Activated T-helper 9 cell treated with anti-CD3 and anti-CD28 coated beads, Interleukin-2, amount 50 U/mL, for 16 hours (primary cell): ENCODE measurements at regions not wholly inside any gene's neighbourhood (a gene's known extent, or its start where the extent isn't known, plus 50 kb on each side); places are given as distances from the start of the nearest gene placed in this dataset.
"Not testable (repeated sequence)": the region's sequence is repeated elsewhere in the genome, so short reads cannot be mapped to it uniquely, and the experiment has no call there.

ENCODE experiments used
- DNase-seq: peaks from one replicate; pipeline ENCODE4 v3.0.0-alpha.2; 2020; ENCODE audit warnings: low read depth

- not testable (repeated sequence) for DNase-seq
Measured at GRCh38 chr1:143778178-143778577, 193.6 kb downstream of the FAM72C start.

- not testable (repeated sequence) for DNase-seq
Measured at GRCh38 chr1:143764831-143765230, 207.0 kb downstream of the FAM72C start.

DNA sequence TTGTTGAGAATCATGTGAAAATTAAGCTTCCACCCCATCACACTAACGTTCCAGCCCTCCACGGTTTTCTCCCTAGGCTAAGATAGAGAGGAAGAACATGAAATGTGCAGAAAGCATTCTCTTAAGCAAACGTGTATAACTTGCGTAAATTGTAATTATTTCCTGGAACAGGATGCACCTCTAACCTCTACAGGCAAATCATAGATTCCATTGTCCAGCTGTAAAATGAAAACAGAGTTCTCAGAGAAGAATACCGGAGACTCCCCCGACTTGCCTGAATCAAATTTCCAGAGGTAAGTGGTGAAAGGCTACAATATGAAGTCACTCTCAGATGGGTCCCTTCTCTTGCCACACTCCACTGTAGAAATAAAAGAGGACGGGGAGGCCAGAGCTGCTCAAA, 211.4 kb downstream of the FAM72C start:
- not testable (repeated sequence) for DNase-seq

DNA sequence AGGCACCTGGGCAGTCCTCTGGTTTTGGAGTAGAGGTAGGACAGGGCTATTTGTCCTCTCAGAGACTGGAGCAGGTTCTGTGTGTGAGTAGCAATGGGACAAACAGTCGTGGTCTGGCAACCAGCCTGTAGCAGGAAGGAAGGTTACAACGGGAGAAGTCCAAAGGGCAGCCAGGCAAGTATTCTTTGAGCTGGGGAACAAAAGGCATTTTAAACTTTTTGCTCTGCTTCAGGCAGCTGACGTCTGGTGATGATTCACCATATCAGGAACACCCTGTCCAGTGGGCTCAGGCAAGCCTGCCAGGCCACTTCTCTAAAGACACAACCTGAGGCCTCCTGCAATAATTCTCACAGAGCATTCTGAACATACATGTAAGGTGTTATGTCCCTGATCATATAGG, 215.8 kb downstream of the FAM72C start:
- DNase-seq, result not testable (repeated sequence)

DNA sequence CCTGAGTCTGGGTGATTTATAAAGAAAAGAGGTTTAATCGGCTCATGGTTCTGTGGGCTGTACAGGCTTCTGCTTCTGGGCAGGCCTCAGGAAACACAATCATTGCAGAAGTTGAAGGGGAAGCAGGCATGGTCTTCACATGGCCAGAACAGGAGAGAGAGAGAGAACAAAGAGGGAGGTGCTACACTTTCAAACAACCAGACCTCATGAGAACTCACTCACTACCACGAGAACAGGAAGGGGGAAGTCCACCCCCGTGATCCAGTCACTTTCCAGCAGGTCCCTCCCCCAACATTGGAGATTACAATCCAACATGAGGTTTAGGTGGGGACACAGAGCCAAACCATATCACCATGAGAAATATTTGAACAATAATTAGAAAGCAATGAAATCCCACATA, 222.9 kb downstream of the FAM72C start:
- no peak for DNase-seq

DNA sequence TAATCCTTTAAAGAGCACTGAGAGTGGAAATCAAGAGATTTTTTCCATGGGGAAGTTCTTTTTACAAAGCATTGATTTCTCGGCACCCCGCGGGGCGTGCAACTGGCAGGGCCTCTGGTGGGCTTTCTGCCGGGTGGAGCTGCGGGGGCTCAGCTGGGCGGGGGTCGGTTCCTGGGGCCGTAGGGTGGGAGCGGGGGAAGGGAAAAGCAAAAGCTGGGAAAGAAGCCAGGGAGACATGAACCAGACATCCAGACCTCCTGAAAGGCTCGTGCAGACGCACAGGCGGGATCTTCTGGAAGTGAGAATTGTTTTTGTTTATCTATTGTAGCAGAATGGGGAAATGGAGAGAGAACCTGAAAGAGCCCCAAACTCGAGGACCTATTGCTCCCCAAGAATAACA, 235.2 kb downstream of the FAM72C start:
- no peak for DNase-seq

- no peak for DNase-seq
Measured at GRCh38 chr1:143735764-143736461, 235.9 kb downstream of the FAM72C start.

- DNase-seq, result not testable (repeated sequence)
Measured at GRCh38 chr1:143734261-143734660, 237.5 kb downstream of the FAM72C start.

DNA sequence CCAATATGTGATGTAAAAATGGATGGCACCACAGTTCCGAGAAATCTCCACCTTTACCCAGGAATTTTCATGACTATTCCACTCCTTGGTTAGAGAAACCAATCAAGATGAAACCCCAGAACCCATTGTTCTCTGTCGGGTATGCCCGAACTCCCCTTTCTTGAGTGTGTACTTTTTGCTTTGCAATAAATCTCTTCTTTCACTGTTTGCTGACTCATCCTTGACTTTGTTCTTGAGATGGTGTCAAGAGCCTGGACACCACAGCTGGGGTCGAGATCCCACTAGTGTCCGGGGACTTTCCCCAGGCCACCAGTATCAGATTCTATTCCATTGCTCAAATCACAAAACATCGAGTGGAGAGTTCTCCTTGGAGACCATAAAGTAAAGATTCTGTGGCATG, 240.9 kb downstream of the FAM72C start:
- not testable (repeated sequence) for DNase-seq

DNA sequence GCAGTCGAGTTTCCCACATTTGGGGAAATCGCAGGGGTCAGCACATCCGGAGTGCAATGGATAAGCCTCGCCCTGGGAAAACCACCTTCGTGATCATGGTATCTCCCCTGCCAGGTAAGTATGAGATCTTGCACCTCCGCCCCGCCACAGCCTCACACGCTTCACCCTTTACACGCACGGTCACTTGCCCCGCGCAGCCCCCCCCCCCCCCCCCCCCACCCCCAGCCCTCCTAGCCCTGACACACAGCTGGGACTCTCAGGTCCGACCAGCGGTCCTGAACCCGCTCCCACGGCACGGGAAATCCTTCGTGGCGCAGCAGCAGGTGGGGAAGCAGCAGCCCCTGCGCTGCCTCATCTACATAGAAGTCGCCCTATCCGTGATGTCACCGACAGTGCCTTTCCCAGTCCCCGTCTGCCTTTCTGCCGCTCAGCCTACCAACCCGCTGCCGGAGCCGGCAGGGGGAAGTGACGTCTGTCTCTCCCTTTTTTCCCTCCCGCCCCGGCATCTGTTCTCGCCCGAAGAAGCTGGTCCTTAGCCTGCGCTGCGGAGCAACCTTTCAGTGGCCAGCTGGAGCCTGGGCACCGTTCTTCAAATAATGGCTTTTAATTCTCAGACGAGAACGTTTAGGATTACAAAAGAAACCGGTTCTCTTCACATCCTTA, 242.2 kb downstream of the FAM72C start:
- DNase-seq, result not testable (repeated sequence)

DNA sequence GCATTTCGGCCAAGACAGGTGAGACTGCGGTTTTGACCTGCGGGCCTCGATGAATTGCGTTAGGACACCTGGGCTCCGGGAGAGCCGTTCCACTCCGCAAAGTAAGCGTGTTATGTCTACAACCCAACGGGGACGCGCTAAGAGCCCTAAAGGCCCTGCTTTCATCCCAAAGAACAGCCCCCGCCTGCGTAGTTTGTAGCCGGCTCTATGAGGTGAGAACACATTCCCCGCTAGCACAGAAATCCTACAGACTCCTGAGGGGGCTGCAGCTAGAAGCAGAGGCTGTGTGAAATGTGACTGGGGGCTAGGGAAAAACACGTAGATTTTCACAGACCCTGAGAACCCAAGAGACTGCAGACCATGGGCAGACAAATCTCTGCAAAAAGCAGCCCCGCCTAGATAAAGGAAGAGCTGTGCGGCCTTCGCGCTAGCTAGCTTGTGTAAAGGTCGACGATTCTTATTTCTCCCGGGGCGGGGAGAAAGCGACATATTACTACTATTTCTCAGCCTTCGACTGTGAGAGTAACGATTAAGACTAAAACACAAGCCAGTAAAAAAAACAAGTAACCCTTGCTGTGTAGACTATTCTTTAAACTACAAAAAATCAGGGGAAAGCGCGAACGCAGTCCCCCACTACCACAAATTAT, 242.9 kb downstream of the FAM72C start:
- not testable (repeated sequence) for DNase-seq

GRCh38 chr1:143727263-143727662, 244.5 kb downstream of the FAM72C start:
- no peak for DNase-seq

GRCh38 chr1:143721024-143721373, 250.8 kb downstream of the FAM72C start:
- DNase-seq, result no peak

- DNase-seq, result no peak
Measured at GRCh38 chr1:143720087-143721023, 251.4 kb downstream of the FAM72C start.

- DNase-seq, result no peak
Measured at GRCh38 chr1:143718524-143718923, 253.3 kb downstream of the FAM72C start.

DNA sequence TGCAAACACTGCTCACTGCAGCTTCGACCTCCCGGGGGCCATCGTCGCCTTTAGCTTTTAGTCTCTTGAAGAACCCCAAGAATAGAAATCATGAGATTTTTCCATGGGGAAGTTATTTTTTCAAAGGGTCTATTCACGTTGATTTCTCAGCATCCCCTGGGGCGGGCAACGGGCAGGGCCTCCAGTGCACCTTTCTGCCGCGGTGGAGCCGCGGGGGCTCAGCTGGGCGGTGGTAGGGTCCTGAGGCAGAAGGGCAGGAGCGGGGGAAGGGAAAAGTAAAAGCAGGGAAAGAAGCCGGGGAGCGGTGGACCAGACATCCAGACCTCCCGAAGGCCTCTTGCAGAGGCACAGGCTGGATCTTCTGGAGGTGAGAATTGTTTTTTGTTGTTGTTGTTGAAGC, 253.8 kb downstream of the FAM72C start:
- no peak for DNase-seq

GRCh38 chr1:143717434-143717833, 254.4 kb downstream of the FAM72C start:
- DNase-seq, result no peak

- not testable (repeated sequence) for DNase-seq
Measured at GRCh38 chr1:143714913-143715312, 256.9 kb downstream of the FAM72C start.

GRCh38 chr1:143709606-143710259, 262.1 kb downstream of the FAM72C start:
- not testable (repeated sequence) for DNase-seq

DNA sequence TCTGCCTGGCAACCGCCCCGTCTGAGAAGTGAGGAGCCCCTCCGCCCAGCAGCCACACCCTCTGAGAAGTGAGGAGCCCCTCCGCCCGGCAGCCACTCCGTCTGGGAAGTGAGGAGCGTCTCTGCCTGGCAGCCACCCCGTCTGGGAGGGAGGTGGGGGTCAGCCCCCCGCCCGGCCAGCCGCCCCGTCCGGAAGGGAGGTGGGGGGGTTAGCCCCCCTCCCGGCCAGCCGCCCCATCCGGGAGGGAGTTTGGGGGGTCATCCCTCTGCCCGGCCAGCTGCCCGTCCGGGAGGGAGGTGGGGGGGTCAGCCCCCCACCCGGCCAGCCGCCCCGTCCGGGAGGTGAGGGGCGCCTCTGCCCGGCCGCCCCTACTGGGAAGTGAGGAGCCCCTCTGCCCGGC, 269.0 kb downstream of the FAM72C start:
- not testable (repeated sequence) for DNase-seq

DNA sequence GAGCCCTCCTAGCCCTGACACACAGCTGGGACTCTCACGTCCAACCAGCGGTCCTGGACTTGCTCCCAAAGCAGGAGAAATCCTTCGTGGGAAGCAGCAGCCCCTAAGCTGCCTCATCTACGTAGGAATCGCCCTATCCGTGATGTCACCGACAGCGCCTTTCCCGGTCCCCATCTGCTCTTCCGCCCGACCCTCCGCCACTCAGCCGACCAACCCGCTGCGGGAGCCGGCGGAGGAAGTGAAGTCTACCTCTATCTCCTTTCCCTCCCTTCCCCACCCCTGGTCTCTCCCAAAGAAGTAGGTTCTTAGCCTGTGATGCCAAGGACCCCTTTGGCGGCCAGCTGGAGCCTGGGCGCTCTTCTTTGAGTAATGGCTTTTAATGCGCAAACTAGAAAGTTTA, 272.1 kb downstream of the FAM72C start:
- no peak for DNase-seq

GRCh38 chr1:143699115-143699514, 272.7 kb downstream of the FAM72C start:
- no peak for DNase-seq
